ENCODE measurements at regions not wholly inside any gene's neighbourhood (a gene's known extent, or its start where the extent isn't known, plus 50 kb on each side); places are given as distances from the start of the nearest gene placed in this dataset.

GRCh38 chr6:98724537-98724936, 109.8 kb upstream of the POU3F2 start:
- TF ChIP-seq CTCF (IDR thresholded peaks at IDR 0.05), result no peak
- no peak for TF ChIP-seq POLR2A (IDR thresholded peaks at IDR 0.05)
- TF ChIP-seq POLR2AphosphoS5 (IDR thresholded peaks at IDR 0.05), result no peak

Data from sigmoid colon (tissue), 4 donors.